OCI-LY7 (cell line): ENCODE measurements at regions not wholly inside any gene's neighbourhood (a gene's known extent, or its start where the extent isn't known, plus 50 kb on each side); places are given as distances from the start of the nearest gene placed in this dataset.
"Not testable (repeated sequence)": the region's sequence is repeated elsewhere in the genome, so short reads cannot be mapped to it uniquely, and the experiment has no call there.

Experiments used
- BruUV-seq: library from RNA; stranded (reverse); fragments of 400-500 nt; replicated peaks from 2 replicates; lab custom pipeline; 2021; lab: Mats Ljungman, UMichigan
- CTCF ChIA-PET: fragments of 300-600 bp; sonication (Branson Sonifier 250); formaldehyde crosslinking; loops from one replicate; lab custom pipeline; 2022; ENCODE audit warnings: antibody characterized with exemption; ENCODE audit not compliant: unreplicated experiment; lab: Charles Lee
- POLR2A ChIA-PET: fragments of 300-600 bp; sonication (Branson Sonifier 250); formaldehyde crosslinking; loops from one replicate; lab custom pipeline; 2022; ENCODE audit warnings: antibody characterized with exemption; lab: Charles Lee
- DNase-seq: peaks from one replicate; pipeline ENCODE4 v3.0.0-alpha.2; 2015; ENCODE audit warnings: low spot score
- H2AFZ ChIP-seq: fragments of 200-600 bp; sonication (generic), shearing (Covaris generic); 2 replicates; pipeline ENCODE4 v1.6.1; 2014; ENCODE audit warnings: mild to moderate bottlenecking, antibody characterized with exemption, low read length, moderate library complexity
- H3K27ac ChIP-seq: fragments of 200-600 bp; sonication (generic); 2 replicates; pipeline ENCODE4 v1.5.1; 2014; ENCODE audit warnings: mixed run types, low read depth, mild to moderate bottlenecking, moderate library complexity, low read length, inconsistent platforms; ENCODE audit not compliant: poor library complexity, severe bottlenecking
- H3K36me3 ChIP-seq: fragments of 200-600 bp; sonication (generic); 2 replicates; pipeline ENCODE4 v1.6.1; 2014; ENCODE audit warnings: mild to moderate bottlenecking, antibody characterized with exemption, low read length, moderate library complexity, mixed read lengths; ENCODE audit not compliant: insufficient read depth
- H3K4me1 ChIP-seq: fragments of 200-600 bp; sonication (generic); 2 replicates; pipeline ENCODE4 v1.5.1; 2014; ENCODE audit warnings: mild to moderate bottlenecking, low read length; ENCODE audit not compliant: insufficient read depth, poor library complexity, severe bottlenecking
- H3K4me2 ChIP-seq: fragments of 200-600 bp; sonication (generic); 2 replicates; pipeline ENCODE4 v1.6.1; 2014; ENCODE audit warnings: mild to moderate bottlenecking, low read length
- H3K4me3 ChIP-seq: fragments of 200-600 bp; sonication (generic); 2 replicates; pipeline ENCODE4 v1.5.1; 2014; ENCODE audit warnings: mild to moderate bottlenecking, low read depth, low read length; ENCODE audit not compliant: poor library complexity, severe bottlenecking
- H3K79me2 ChIP-seq: fragments of 200-600 bp; sonication (generic); 2 replicates; pipeline ENCODE4 v1.6.1; 2016; ENCODE audit warnings: low read depth, mild to moderate bottlenecking, low read length, moderate library complexity, mixed read lengths; ENCODE audit not compliant: insufficient read depth
- H3K9me2 ChIP-seq: fragments of 200-600 bp; sonication (generic); 2 replicates; pipeline ENCODE4 v1.6.1; 2016; ENCODE audit warnings: mild to moderate bottlenecking, low read length, mixed read lengths; ENCODE audit not compliant: insufficient read depth
- H3K9me3 ChIP-seq: fragments of 200-600 bp; sonication (generic); 2 replicates; pipeline ENCODE4 v1.6.1; 2014; ENCODE audit warnings: mild to moderate bottlenecking, mixed run types, low read length, mixed read lengths
- H4K20me1 ChIP-seq: fragments of 200-600 bp; sonication (generic); 2 replicates; pipeline ENCODE4 v1.6.1; 2014; ENCODE audit warnings: mild to moderate bottlenecking, antibody characterized with exemption, low read length, moderate library complexity, mixed read lengths; ENCODE audit not compliant: insufficient read depth
- CTCF ChIP-seq: fragments of 200-600 bp; sonication (generic); conservative IDR thresholded peaks from 2 replicates; pipeline ENCODE4 v1.5.1; 2014; ENCODE audit warnings: mild to moderate bottlenecking, antibody characterized with exemption, low read length, moderate library complexity, mixed read lengths
- EZH2phosphoT487 ChIP-seq: fragments of 200-600 bp; sonication (generic); IDR thresholded peaks from 2 replicates; pipeline ENCODE4 v1.6.1; 2018; ENCODE audit warnings: low read depth, borderline replicate concordance, mild to moderate bottlenecking, mixed run types, antibody characterized with exemption, low read length, moderate library complexity, mixed read lengths
- intact Hi-C: fragments of 100-400 bp; cut with micrococcal nuclease; formaldehyde crosslinking; loops from one replicate; pipeline ENCODE4 v1.10.0; 2022; ENCODE audit not compliant: unreplicated experiment

GRCh38 chr3:165954171-165954570, 116.9 kb upstream of the BCHE start:
- POLR2A ChIA-PET = no interaction called here
- no peaks in the 10 kb centered on the region for H4K20me1 ChIP-seq
- no peak overlapping the region for H3K4me2 ChIP-seq

GRCh38 chr3:165946360-165946759, 109.1 kb upstream of the BCHE start:
- no TSS peak for BruUV-seq
- no peak for TF ChIP-seq EZH2phosphoT487
- TF ChIP-seq CTCF = no peak
- no peak overlapping the region for H3K27ac ChIP-seq
- no peaks in the 10 kb centered on the region for H3K9me2 ChIP-seq
- intact Hi-C loops = no loop called here
- H3K4me2 ChIP-seq = no peak overlapping the region
- no peaks in the 10 kb centered on the region for H3K36me3 ChIP-seq
- H3K4me3 ChIP-seq = no peak overlapping the region
- no peaks in the 10 kb centered on the region for H3K4me1 ChIP-seq
- ChIA-PET POLR2A (interaction anchor here (0.7 kb wide), 1 partner anchor 1270 kb away, joined by 3 read pairs; no protein-coding TSS in a partner anchor), CTCF (no interaction called here)
- no peak overlapping the region for H2AFZ ChIP-seq
- no peak for DNase-seq
- no peaks in the 10 kb centered on the region for H3K79me2 ChIP-seq
- H3K9me3 ChIP-seq = no peaks in the 10 kb centered on the region
- no peaks in the 10 kb centered on the region for H4K20me1 ChIP-seq

More at GRCh38 chr3:165954171-165954570, 116.9 kb upstream of the BCHE start:
- no peaks in the 10 kb centered on the region for H3K79me2 ChIP-seq
- intact Hi-C loops = no loop called here
- no peaks in the 10 kb centered on the region for H3K4me1 ChIP-seq
- H3K36me3 ChIP-seq = no peaks in the 10 kb centered on the region
- no peaks in the 10 kb centered on the region for H3K9me3 ChIP-seq
- TF ChIP-seq EZH2phosphoT487 (no peak), CTCF (no peak)
- no peak overlapping the region for H3K4me3 ChIP-seq
- no peak overlapping the region for H3K27ac ChIP-seq
- no TSS peak for BruUV-seq
- no peaks in the 10 kb centered on the region for H3K9me2 ChIP-seq
- H2AFZ ChIP-seq = no peak overlapping the region
- CTCF ChIA-PET = no interaction called here
- no peak for DNase-seq

- CTCF ChIA-PET = no interaction called here
- no peak overlapping the region for H3K4me3 ChIP-seq
- H4K20me1 ChIP-seq = no peaks in the 10 kb centered on the region
- TF ChIP-seq CTCF (no peak), EZH2phosphoT487 (no peak)
- intact Hi-C loops = no loop called here
- BruUV-seq = no TSS peak
- no peak for DNase-seq
- POLR2A ChIA-PET = no interaction called here
- no peaks in the 10 kb centered on the region for H3K79me2 ChIP-seq
- H3K27ac ChIP-seq = no peak overlapping the region
- no peak overlapping the region for H3K4me2 ChIP-seq
- no peaks in the 10 kb centered on the region for H3K9me2 ChIP-seq
- H3K4me1 ChIP-seq = no peaks in the 10 kb centered on the region
- H2AFZ ChIP-seq = no peak overlapping the region
- H3K9me3 ChIP-seq = no peaks in the 10 kb centered on the region
- H3K36me3 ChIP-seq = no peaks in the 10 kb centered on the region
Observed at GRCh38 chr3:165938986-165939540, 101.8 kb upstream of the BCHE start.

- DNase-seq, H3K79me2 ChIP-seq, H4K20me1 ChIP-seq, BruUV-seq, H3K27ac ChIP-seq, H3K9me3 ChIP-seq, H3K4me2 ChIP-seq, H3K4me1 ChIP-seq, CTCF ChIA-PET, POLR2A ChIA-PET, H3K4me3 ChIP-seq, H2AFZ ChIP-seq, H3K36me3 ChIP-seq, intact Hi-C loops, H3K9me2 ChIP-seq: not testable (repeated sequence)
Observed at GRCh38 chr3:165936081-165936480, 98.9 kb upstream of the BCHE start.
